CD8-positive, alpha-beta memory T cell (primary cell): ENCODE measurements at regions not wholly inside any gene's neighbourhood (a gene's known extent, or its start where the extent isn't known, plus 50 kb on each side); places are given as distances from the start of the nearest gene placed in this dataset.

Experiments used
- CTCF ChIA-PET: fragments of 350-600 bp; sonication (Branson Sonifier 250); formaldehyde crosslinking; loops from one replicate; lab custom pipeline; 2021; ENCODE audit warnings: antibody characterized with exemption; lab: Charles Lee
- POLR2A ChIA-PET: fragments of 350-600 bp; sonication (Branson Sonifier 250); formaldehyde crosslinking; loops from one replicate; lab custom pipeline; 2021; ENCODE audit warnings: antibody characterized with exemption; lab: Charles Lee
- DNase-seq, 5 donors: peaks; one replicate each; pipeline versions ENCODE4 v3.0.0 to v3.0.0-alpha.2; 2020 to 2022; ENCODE audit warnings: mixed read lengths in 1 of 5
- H3K27ac ChIP-seq: one replicate; pipeline ENCODE4 v1.7.0; 2013; ENCODE audit warnings: low read depth, mild to moderate bottlenecking, low read length, moderate library complexity
- H3K27me3 ChIP-seq: 2 replicates; pipeline ENCODE4 v1.7.0; 2013; ENCODE audit warnings: low read length, mild to moderate bottlenecking; ENCODE audit not compliant: insufficient read depth, poor library complexity, severe bottlenecking
- H3K36me3 ChIP-seq: 2 replicates; pipeline ENCODE4 v1.7.0; 2013; ENCODE audit warnings: mild to moderate bottlenecking, low read length, moderate library complexity; ENCODE audit not compliant: insufficient read depth
- H3K4me1 ChIP-seq: 2 replicates; pipeline ENCODE4 v1.7.0; 2013; ENCODE audit warnings: mild to moderate bottlenecking, low read length, moderate library complexity; ENCODE audit not compliant: insufficient read depth
- H3K4me3 ChIP-seq: 2 replicates; pipeline ENCODE4 v1.7.0; 2013; ENCODE audit warnings: mild to moderate bottlenecking, low read length
- H3K9me3 ChIP-seq: 2 replicates; pipeline ENCODE4 v1.7.0; 2013; ENCODE audit warnings: mild to moderate bottlenecking, low read length
- H3K27ac Mint-ChIP-seq, 8 donors: one replicate each; pipeline ENCODE4 v1.8.0; 2020 to 2021; ENCODE audit warnings: mixed read lengths in 8 of 8, mild to moderate bottlenecking in 6 of 8, inconsistent platforms in 3 of 8, moderate library complexity in 3 of 8
- H3K27me3 Mint-ChIP-seq, 2 donors: one replicate each; pipeline ENCODE4 v1.8.0; 2020 to 2021; ENCODE audit warnings: mixed read lengths in 2 of 2, mild to moderate bottlenecking in 1 of 2, moderate library complexity in 1 of 2
- H3K36me3 Mint-ChIP-seq, 3 donors: one replicate each; pipeline ENCODE4 v1.8.0; 2020 to 2021; ENCODE audit warnings: mixed read lengths in 3 of 3, inconsistent platforms in 1 of 3, mild to moderate bottlenecking in 1 of 3
- H3K4me1 Mint-ChIP-seq, 3 donors: one replicate each; pipeline ENCODE4 v1.8.0; 2020 to 2021; ENCODE audit warnings: mixed read lengths in 3 of 3, inconsistent platforms in 1 of 3, mild to moderate bottlenecking in 1 of 3
- H3K4me3 Mint-ChIP-seq, 7 donors: one replicate each; pipeline ENCODE4 v1.8.0; 2020 to 2021; ENCODE audit warnings: mixed read lengths in 7 of 7, mild to moderate bottlenecking in 6 of 7, moderate library complexity in 4 of 7, inconsistent platforms in 2 of 7
- H3K9me3 Mint-ChIP-seq, 5 donors: one replicate each; pipeline ENCODE4 v1.8.0; 2020 to 2022; ENCODE audit warnings: mixed read lengths in 5 of 5, mild to moderate bottlenecking in 3 of 5, moderate library complexity in 2 of 5, inconsistent platforms in 1 of 5

DNA sequence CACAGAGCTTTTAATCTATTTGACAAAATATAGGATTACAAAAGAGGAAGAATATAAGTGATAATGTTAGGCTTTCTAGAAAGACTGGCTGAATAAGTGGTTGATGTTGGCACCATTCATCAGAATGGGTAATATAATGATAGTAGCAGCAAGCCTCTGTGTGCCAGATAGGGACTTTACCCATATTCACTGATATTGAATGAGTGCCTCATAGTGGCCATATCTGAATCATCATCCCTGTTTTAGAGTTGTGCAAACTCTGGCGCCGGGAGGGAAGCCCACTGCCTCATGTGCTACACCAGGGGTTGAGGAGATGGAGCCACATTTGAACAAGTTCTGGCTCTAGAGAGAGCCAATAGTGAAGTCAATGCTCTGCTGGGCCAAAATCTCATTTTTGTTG lies 368.7 kb upstream of the CRIM1 start:
- POLR2A ChIA-PET: no interaction called here
- H3K4me1 Mint-ChIP-seq: peaks cover 2 to 5% (median 4%) of the 10 kb centered on the region in 3 donors

DNA sequence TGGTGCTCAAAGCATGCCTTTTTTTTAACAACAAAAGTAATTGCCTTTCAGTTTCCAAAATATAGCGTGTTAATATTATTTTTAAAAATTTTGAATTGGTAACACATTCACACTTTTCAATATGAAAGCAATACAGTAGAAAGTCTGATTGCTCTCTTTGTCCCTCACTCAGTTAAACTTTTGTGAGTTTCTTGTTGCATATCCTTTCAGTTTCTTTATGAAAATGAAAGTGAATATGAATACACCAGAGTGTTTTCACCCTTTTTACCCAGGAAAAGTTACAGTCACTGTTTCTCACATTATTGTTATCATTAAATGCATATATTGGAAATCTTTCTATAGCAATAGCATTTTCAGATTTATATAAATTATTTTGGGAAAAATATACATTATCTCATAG lies 377.4 kb upstream of the CRIM1 start:
- H3K27ac Mint-ChIP-seq: no peak overlapping the region
- no peak overlapping the region for H3K4me3 ChIP-seq

More for the DNA sequence above, 368.7 kb upstream of the CRIM1 start:
- Histone ChIP-seq H3K4me3 (no peak overlapping the region), H3K27me3 (no peaks in the 10 kb centered on the region), H3K4me1 (no peaks in the 10 kb centered on the region), H3K9me3 (no peaks in the 10 kb centered on the region), H3K27ac (no peak overlapping the region), H3K36me3 (no peaks in the 10 kb centered on the region)
- H3K27me3 Mint-ChIP-seq: peaks cover 0 to 2% of the 10 kb centered on the region in 2 donors
- H3K36me3 Mint-ChIP-seq: no peaks in the 10 kb centered on the region
- no peaks in the 10 kb centered on the region for H3K9me3 Mint-ChIP-seq
- CTCF ChIA-PET: no interaction called here
- no peak overlapping the region for H3K27ac Mint-ChIP-seq
- H3K4me3 Mint-ChIP-seq: no peak overlapping the region
- DNase-seq: no peak

DNA sequence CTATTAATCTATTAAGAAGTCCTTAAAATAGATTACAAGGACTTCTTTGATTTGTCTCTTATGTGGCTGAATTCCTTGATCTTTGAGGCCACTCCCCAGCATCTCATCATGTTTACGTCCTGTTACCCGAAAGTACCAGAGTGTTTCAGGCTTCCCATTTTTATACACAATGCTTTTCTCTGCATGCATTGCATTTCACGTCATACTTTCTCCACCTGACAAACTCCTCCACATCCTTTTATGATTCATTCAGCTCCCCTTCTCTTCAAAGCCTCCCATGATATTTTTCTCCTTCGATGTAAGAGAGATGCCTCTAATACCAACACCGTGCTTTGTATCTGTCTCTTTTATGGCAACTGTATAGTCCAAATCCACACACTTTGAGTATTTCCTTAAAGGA lies 379.0 kb upstream of the CRIM1 start:
- Mint-ChIP-seq H3K4me1 (peaks cover 6 to 10% (median 7%) of the 10 kb centered on the region in 3 donors), H3K9me3 (no peaks in the 10 kb centered on the region), H3K36me3 (no peaks in the 10 kb centered on the region), H3K27me3 (peaks cover 0 to 2% of the 10 kb centered on the region in 2 donors), H3K27ac (no peak overlapping the region), H3K4me3 (no peak overlapping the region)
- Histone ChIP-seq H3K9me3 (no peaks in the 10 kb centered on the region), H3K4me1 (peaks cover 6% of the 10 kb centered on the region), H3K4me3 (no peak overlapping the region), H3K27ac (no peak overlapping the region), H3K36me3 (no peaks in the 10 kb centered on the region), H3K27me3 (no peaks in the 10 kb centered on the region)
- CTCF ChIA-PET: no interaction called here
- no peak for DNase-seq
- POLR2A ChIA-PET: no interaction called here

More for the DNA sequence above, 377.4 kb upstream of the CRIM1 start:
- CTCF ChIA-PET: no interaction called here
- no peaks in the 10 kb centered on the region for H3K9me3 ChIP-seq
- peaks cover 6 to 10% (median 7%) of the 10 kb centered on the region in 3 donors for H3K4me1 Mint-ChIP-seq
- H3K9me3 Mint-ChIP-seq: no peaks in the 10 kb centered on the region
- peaks cover 0 to 2% of the 10 kb centered on the region in 2 donors for H3K27me3 Mint-ChIP-seq
- H3K4me1 ChIP-seq: peaks cover 6% of the 10 kb centered on the region
- POLR2A ChIA-PET: interaction anchor here (0.6 kb wide), 1 partner anchor 82 kb away, joined by 3 read pairs; no protein-coding TSS in a partner anchor
- H3K4me3 Mint-ChIP-seq: peak overlapping the region in 4 of 7 donors; percentile 5 to 48 (median 35)
- no peaks in the 10 kb centered on the region for H3K27me3 ChIP-seq
- no peak overlapping the region for H3K27ac ChIP-seq
- DNase-seq: no peak
- no peaks in the 10 kb centered on the region for H3K36me3 Mint-ChIP-seq
- no peaks in the 10 kb centered on the region for H3K36me3 ChIP-seq

DNA sequence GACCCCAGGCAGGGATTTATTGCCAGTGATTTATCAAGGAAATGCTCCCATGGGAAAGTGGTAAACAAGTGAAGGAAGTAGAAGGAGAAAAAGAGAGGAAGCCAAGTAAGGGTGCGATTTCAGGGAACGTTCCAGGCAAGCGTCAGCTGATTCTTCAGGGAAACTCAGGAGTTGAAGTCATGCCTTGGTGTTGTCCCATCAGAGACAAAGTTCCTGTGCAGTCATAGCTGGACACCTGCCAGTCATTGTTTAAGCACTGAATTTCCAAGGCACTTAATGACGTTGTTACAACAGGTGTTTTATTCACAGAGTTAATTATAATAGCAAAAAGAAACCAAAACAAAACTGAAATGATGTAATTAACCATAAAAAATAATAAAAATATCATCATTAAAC lies 381.8 kb upstream of the CRIM1 start:
- POLR2A ChIA-PET: no interaction called here
- Mint-ChIP-seq H3K4me3 (no peak overlapping the region), H3K4me1 (peaks cover under 1 to 4% (median 2%) of the 10 kb centered on the region in 3 donors), H3K36me3 (no peaks in the 10 kb centered on the region), H3K27ac (no peak overlapping the region), H3K9me3 (no peaks in the 10 kb centered on the region), H3K27me3 (peaks cover 6 to 12% of the 10 kb centered on the region in 2 donors)
- no peak overlapping the region for H3K4me3 ChIP-seq
- no peaks in the 10 kb centered on the region for H3K27me3 ChIP-seq
- CTCF ChIA-PET: no interaction called here
- no peak overlapping the region for H3K27ac ChIP-seq
- peaks cover 6% of the 10 kb centered on the region for H3K4me1 ChIP-seq
- H3K9me3 ChIP-seq: no peaks in the 10 kb centered on the region
- no peaks in the 10 kb centered on the region for H3K36me3 ChIP-seq
- no peak for DNase-seq

DNA sequence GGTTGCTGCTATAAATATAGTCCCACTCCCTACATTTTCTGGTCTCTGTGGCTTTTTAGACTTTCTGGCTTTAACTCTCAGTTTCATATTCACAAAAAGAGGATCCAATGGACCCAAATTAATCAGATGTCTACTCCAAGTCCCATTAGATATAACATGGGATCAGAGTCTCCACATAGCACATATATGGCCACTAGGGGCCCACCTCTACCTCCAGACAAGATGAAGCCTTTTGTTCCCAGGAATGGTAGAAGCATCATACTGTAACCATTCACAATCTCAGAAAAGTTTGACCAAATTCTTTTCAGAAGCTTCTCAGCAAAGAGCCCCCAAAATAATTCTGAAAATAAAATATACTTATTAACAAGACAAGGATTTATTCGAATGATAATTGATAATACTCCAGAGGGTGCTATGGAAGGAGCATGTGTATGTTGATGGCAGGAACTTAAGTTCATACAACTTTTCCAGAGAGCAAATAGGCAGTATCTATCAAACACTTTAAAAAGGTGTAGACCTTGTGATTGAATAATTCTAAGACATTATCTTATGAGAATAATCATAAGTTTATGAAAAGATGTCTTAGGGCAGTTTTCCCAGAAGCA lies 382.3 kb upstream of the CRIM1 start:
- Mint-ChIP-seq H3K27ac (no peak overlapping the region), H3K36me3 (no peaks in the 10 kb centered on the region), H3K27me3 (peaks cover 6 to 12% of the 10 kb centered on the region in 2 donors), H3K4me1 (peaks cover 0 to 3% (median 0%) of the 10 kb centered on the region in 3 donors), H3K9me3 (no peaks in the 10 kb centered on the region), H3K4me3 (no peak overlapping the region)
- peaks cover 6% of the 10 kb centered on the region for H3K4me1 ChIP-seq
- H3K27me3 ChIP-seq: no peaks in the 10 kb centered on the region
- H3K36me3 ChIP-seq: no peaks in the 10 kb centered on the region
- H3K4me3 ChIP-seq: no peak overlapping the region
- ChIA-PET POLR2A (no interaction called here), CTCF (no interaction called here)
- no peak overlapping the region for H3K27ac ChIP-seq
- no peak for DNase-seq
- H3K9me3 ChIP-seq: no peaks in the 10 kb centered on the region

DNA sequence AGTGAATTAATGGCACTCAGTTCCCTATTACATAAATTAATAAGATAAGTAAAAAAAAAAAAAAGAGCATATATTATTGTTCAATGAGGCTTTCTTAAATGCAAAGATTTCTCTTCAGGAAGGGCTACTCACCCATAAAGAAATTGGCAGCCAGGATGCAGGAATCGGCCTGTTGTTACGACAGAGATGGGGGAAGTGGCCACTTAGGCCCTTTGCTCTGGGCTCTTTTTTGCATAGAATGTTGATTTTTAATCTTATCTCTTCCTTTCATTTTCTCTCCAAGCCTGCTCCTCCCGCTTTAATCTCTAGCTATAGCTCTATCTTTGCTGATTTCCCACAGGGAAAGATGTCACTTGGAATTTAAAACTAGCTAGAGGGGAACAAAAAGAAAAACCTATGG lies 391.8 kb upstream of the CRIM1 start:
- H3K4me3 Mint-ChIP-seq: no peak overlapping the region
- no peak for DNase-seq
- Histone ChIP-seq H3K27me3 (no peaks in the 10 kb centered on the region), H3K4me1 (no peaks in the 10 kb centered on the region), H3K36me3 (no peaks in the 10 kb centered on the region), H3K4me3 (no peak overlapping the region), H3K27ac (no peak overlapping the region), H3K9me3 (no peaks in the 10 kb centered on the region)
- H3K27me3 Mint-ChIP-seq: no peaks in the 10 kb centered on the region
- POLR2A ChIA-PET: no interaction called here
- H3K27ac Mint-ChIP-seq: no peak overlapping the region
- CTCF ChIA-PET: no interaction called here
- H3K4me1 Mint-ChIP-seq: no peaks in the 10 kb centered on the region
- H3K36me3 Mint-ChIP-seq: no peaks in the 10 kb centered on the region
- peaks cover 0 to 3% (median 0%) of the 10 kb centered on the region in 5 donors for H3K9me3 Mint-ChIP-seq

DNA sequence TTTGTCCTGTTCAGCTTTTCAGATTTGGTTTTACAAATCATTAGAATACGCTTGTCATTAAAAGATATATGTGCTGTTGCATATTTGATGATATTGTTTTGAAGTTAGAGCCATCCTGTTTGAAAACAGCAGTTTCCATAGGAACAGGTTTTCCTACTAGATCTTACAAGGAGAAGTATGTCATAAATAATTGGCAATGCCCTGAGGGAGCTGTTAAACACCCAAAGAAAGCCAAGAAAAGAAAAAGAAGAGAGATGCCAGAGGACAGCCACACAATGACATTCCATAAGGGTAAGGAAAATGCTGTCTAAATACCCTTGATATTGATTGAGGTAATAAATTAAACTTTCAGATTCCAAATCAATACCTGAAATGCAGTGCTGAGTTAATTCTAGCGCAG lies 392.2 kb upstream of the CRIM1 start:
- ChIA-PET POLR2A (no interaction called here), CTCF (no interaction called here)
- peaks cover 0 to 3% (median 0%) of the 10 kb centered on the region in 5 donors for H3K9me3 Mint-ChIP-seq
- Histone ChIP-seq H3K36me3 (no peaks in the 10 kb centered on the region), H3K27me3 (no peaks in the 10 kb centered on the region), H3K4me3 (no peak overlapping the region), H3K27ac (no peak overlapping the region), H3K9me3 (no peaks in the 10 kb centered on the region), H3K4me1 (no peaks in the 10 kb centered on the region)
- no peak overlapping the region for H3K27ac Mint-ChIP-seq
- no peaks in the 10 kb centered on the region for H3K4me1 Mint-ChIP-seq
- no peak for DNase-seq
- H3K36me3 Mint-ChIP-seq: no peaks in the 10 kb centered on the region
- H3K27me3 Mint-ChIP-seq: no peaks in the 10 kb centered on the region
- H3K4me3 Mint-ChIP-seq: no peak overlapping the region

DNA sequence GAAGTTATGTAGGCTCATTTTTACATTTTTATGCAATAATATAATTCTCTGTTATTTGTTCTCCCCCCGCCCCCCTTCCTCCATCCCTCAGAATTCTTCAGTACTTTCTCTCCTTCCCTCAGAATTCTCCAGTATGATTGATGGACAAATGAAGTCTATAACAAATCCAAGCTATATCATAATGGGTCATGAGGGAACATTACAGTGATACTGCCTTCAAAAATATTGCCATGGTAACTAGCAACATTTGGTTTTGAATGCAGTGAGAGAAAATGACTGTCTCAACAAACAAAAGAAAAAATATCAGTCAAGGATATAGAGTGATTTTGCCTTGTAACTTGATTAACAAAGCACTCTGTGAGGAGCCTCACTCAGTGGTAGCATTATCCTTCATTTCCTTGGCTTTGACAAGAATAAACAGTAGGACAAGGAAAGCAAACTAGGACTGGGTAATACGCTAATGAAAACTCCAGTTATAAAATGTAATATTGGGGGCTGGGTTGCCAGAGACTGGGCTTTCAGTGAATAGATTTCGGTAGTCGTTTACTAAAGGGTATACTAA lies 392.9 kb upstream of the CRIM1 start:
- no peaks in the 10 kb centered on the region for H3K27me3 Mint-ChIP-seq
- no peaks in the 10 kb centered on the region for H3K4me1 Mint-ChIP-seq
- H3K4me3 ChIP-seq: no peak overlapping the region
- CTCF ChIA-PET: no interaction called here
- H3K27ac Mint-ChIP-seq: no peak overlapping the region
- DNase-seq: no peak
- H3K4me3 Mint-ChIP-seq: no peak overlapping the region
- H3K27ac ChIP-seq: no peak overlapping the region
- no peaks in the 10 kb centered on the region for H3K4me1 ChIP-seq
- H3K27me3 ChIP-seq: no peaks in the 10 kb centered on the region
- H3K36me3 ChIP-seq: no peaks in the 10 kb centered on the region
- H3K9me3 ChIP-seq: no peaks in the 10 kb centered on the region
- H3K9me3 Mint-ChIP-seq: peaks cover 0 to 3% (median 0%) of the 10 kb centered on the region in 5 donors
- POLR2A ChIA-PET: no interaction called here
- H3K36me3 Mint-ChIP-seq: no peaks in the 10 kb centered on the region
